SH-SY5Y (cell line): ENCODE measurements at regions not wholly inside any gene's neighbourhood (a gene's known extent, or its start where the extent isn't known, plus 50 kb on each side); places are given as distances from the start of the nearest gene placed in this dataset.

Source experiments
- GATA2 ChIP-seq: IDR thresholded peaks from 2 replicates; pipeline ENCODE4 v1.6.1; 2011; ENCODE audit warnings: mild to moderate bottlenecking, low read depth, low read length
- GATA3 ChIP-seq: IDR thresholded peaks from 2 replicates; pipeline ENCODE4 v1.6.1; 2011; ENCODE audit warnings: low read depth, mild to moderate bottlenecking, low read length, moderate library complexity

DNA sequence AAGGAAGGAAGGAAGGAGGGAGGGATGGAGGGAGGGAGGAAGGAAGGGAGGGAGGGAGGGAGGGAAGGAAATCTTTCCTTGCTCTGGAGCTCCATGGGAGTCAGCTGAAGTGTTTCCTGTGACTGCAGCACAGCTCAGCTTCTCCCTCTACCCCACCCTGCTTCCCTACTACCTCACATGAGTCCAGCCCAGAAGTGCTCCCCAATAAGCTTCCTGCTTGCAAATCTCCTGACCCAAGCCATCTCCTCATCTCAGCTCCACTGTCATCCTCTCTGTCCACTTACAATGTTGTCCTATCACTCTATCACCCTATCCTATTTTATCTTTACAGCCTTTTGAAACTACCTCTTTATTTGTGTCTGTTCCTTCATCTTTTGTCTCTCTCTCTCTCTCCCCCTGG, 52.9 kb upstream of the SSBP3 start:
- TF ChIP-seq GATA2 (no peak), GATA3 (no peak)
